IPS DF 4.7 (cell line): ENCODE measurements at regions not wholly inside any gene's neighbourhood (a gene's known extent, or its start where the extent isn't known, plus 50 kb on each side); places are given as distances from the start of the nearest gene placed in this dataset.

Source experiments
- DNase-seq: peaks from one replicate; pipeline ENCODE4 v3.0.0-alpha.2; 2013; ENCODE audit warnings: low spot score; ENCODE audit errors: extremely low read depth

- DNase-seq = no peak
Observed at GRCh38 chr2:196314780-196315179, 143.4 kb upstream of the STK17B start.

GRCh38 chr2:196315388-196316049 lies 144.1 kb upstream of the STK17B start:
- no peak for DNase-seq

- no peak for DNase-seq
Observed at GRCh38 chr2:196316050-196316430, 144.7 kb upstream of the STK17B start.

GRCh38 chr2:196318517-196319377 lies 147.4 kb upstream of the STK17B start:
- no peak for DNase-seq

GRCh38 chr2:196322973-196323810 lies 151.8 kb upstream of the STK17B start:
- DNase-seq = no peak

- DNase-seq = no peak
Observed at GRCh38 chr2:196324211-196324610, 152.8 kb upstream of the STK17B start.

GRCh38 chr2:196328088-196328680 lies 156.8 kb upstream of the STK17B start:
- DNase-seq = no peak

- DNase-seq = no peak
Observed at GRCh38 chr2:196329959-196330358, 158.6 kb upstream of the STK17B start.

GRCh38 chr2:196330645-196331044 lies 159.3 kb upstream of the STK17B start:
- DNase-seq = no peak

GRCh38 chr2:196331143-196331542 lies 159.8 kb upstream of the STK17B start:
- no peak for DNase-seq

GRCh38 chr2:196331851-196332250 lies 160.5 kb upstream of the STK17B start:
- no peak for DNase-seq

- no peak for DNase-seq
Observed at GRCh38 chr2:196333397-196333796, 162.0 kb upstream of the STK17B start.

- no peak for DNase-seq
Observed at GRCh38 chr2:196334710-196335109, 163.3 kb upstream of the STK17B start.

- DNase-seq = no peak
Observed at GRCh38 chr2:196335221-196335634, 163.8 kb upstream of the STK17B start.

GRCh38 chr2:196336207-196336606 lies 164.8 kb upstream of the STK17B start:
- no peak for DNase-seq

GRCh38 chr2:196336715-196337114 lies 165.3 kb upstream of the STK17B start:
- DNase-seq = no peak

GRCh38 chr2:196337208-196337953 lies 166.0 kb upstream of the STK17B start:
- no peak for DNase-seq

GRCh38 chr2:196338440-196338839 lies 167.1 kb upstream of the STK17B start:
- DNase-seq = no peak

- no peak for DNase-seq
Observed at GRCh38 chr2:196341277-196341841, 170.0 kb upstream of the STK17B start.

- no peak for DNase-seq
Observed at GRCh38 chr2:196344397-196344796, 173.0 kb upstream of the STK17B start.
